ENCODE measurements at regions not wholly inside any gene's neighbourhood (a gene's known extent, or its start where the extent isn't known, plus 50 kb on each side); places are given as distances from the start of the nearest gene placed in this dataset.

DNA sequence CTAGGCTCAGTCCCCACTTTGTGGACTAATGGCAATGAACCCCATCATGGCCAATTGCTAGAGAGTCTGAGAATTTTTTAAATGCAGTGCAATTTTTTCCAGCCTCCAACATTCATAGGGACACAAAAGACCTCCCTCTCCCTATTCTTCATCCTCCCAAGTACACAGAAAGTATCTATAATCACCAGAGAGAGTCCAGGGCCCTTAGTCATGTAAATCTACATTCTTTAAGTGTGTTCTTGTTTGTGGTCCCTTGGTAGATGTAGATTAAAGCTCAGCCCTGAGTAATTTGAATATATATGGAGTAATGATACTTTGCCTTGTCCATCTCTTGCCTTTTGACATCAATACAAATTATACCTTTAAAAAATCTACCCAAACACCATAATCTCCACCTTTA, 51.3 kb upstream of the ATXN3L start:
- TF ChIP-seq, protein P1, sequence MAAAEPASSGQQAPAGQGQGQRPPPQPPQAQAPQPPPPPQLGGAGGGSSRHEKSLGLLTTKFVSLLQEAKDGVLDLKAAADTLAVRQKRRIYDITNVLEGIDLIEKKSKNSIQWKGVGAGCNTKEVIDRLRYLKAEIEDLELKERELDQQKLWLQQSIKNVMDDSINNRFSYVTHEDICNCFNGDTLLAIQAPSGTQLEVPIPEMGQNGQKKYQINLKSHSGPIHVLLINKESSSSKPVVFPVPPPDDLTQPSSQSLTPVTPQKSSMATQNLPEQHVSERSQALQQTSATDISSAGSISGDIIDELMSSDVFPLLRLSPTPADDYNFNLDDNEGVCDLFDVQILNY (CRISPR knock-in tag; conservative IDR thresholded peaks at IDR 0.05): no peak
- TF ChIP-seq IRF2 (CRISPR knock-in tag; IDR thresholded peaks at IDR 0.05): no peak

Measured in HepG2 (cell line).